Ascending aorta (tissue), 2 donors: ENCODE measurements at regions not wholly inside any gene's neighbourhood (a gene's known extent, or its start where the extent isn't known, plus 50 kb on each side); places are given as distances from the start of the nearest gene placed in this dataset.

Experiments used
- DNase-seq, 2 donors: peaks; one replicate each; pipeline ENCODE4 v3.0.0-alpha.2; 2019; ENCODE audit warnings: low spot score in 2 of 2
- H3K27ac ChIP-seq, 2 donors: fragments of 200-600 bp; sonication (generic); one replicate each; pipeline ENCODE4 v1.5.1; 2016 to 2017; ENCODE audit warnings: mild to moderate bottlenecking in 1 of 2
- H3K27me3 ChIP-seq: fragments of 200-600 bp; sonication (generic); one replicate; pipeline ENCODE4 v1.5.1; 2017
- H3K36me3 ChIP-seq, 2 donors: fragments of 200-600 bp; sonication (generic); one replicate each; pipeline ENCODE4 v1.5.1; 2016
- H3K4me1 ChIP-seq, 2 donors: fragments of 200-600 bp; sonication (generic); one replicate each; pipeline ENCODE4 v1.5.1; 2016 to 2017; ENCODE audit warnings: mild to moderate bottlenecking in 1 of 2
- H3K4me3 ChIP-seq, 2 donors: fragments of 200-600 bp; sonication (generic); one replicate each; pipeline ENCODE4 v1.5.1; 2016 to 2017; ENCODE audit warnings: mild to moderate bottlenecking in 1 of 2
- H3K9me3 ChIP-seq, 2 donors: fragments of 200-600 bp; sonication (generic); one replicate each; pipeline ENCODE4 v1.5.1; 2016
- CTCF ChIP-seq, 3 experiments: fragments of 200-600 bp in 2 of 3; fragments of 450-650 bp in 1 of 3; sonication (generic) in 2 of 3; IDR thresholded peaks; one replicate each; pipeline ENCODE4 v1.5.1; 2016 to 2019; ENCODE audit warnings: antibody characterized with exemption in 3 of 3, mild to moderate bottlenecking in 1 of 3, moderate library complexity in 1 of 3
- intact Hi-C: fragments of 100-400 bp; cut with DNase I; formaldehyde crosslinking; loops from one replicate; pipeline ENCODE4 v1.15.1; 2023

GRCh38 chr3:67723863-67724262, 69.5 kb upstream of the SUCLG2 start:
- no peak for DNase-seq
- TF ChIP-seq CTCF (IDR thresholded peaks at IDR 0.05) = no peak
- Histone ChIP-seq H3K36me3 (no peaks in the 10 kb centered on the region), H3K4me1 (no peaks in the 10 kb centered on the region), H3K4me3 (no peak overlapping the region), H3K27me3 (no peaks in the 10 kb centered on the region), H3K27ac (no peak overlapping the region), H3K9me3 (no peaks in the 10 kb centered on the region)
- intact Hi-C loops = no loop called here

DNA sequence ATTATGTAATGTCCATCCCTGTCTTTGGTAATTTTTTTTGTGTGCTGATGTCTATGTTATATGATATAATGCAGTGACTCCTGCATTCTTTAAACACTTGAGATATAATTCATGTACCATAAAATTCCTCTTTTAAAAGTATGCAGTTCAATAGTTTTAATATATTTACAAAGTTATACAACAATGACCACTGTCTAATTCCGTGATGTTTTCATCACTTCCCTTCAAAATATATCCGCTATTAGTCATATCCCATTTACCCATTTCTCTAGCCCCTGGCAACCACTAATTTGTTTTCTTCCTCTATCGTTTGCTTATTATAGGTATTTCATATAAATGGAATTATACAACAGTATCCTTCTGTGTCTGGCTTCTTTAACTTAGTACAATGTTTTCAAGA, 64.9 kb upstream of the SUCLG2 start:
- TF ChIP-seq CTCF (IDR thresholded peaks at IDR 0.05) = no peak
- Histone ChIP-seq H3K4me1 (no peaks in the 10 kb centered on the region), H3K27me3 (no peaks in the 10 kb centered on the region)

DNA sequence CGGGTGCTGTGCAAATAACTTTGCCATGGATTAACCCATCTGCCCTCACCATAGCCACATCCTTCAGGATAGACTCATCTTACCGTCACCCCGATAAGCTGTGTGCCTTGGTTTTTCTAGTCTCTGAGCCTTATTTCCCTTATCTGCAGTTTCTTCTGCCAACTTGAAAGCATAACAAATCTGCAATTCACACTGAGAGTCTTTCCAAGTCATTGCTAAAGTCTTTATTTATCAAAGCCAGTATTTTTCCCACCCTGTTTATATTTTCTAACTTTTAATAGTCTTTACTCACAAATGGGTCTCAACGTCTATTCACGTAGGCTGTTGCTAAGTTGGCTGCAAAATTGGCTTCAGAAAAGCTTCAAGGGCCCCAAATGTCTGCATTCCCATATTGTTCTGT, 61.6 kb upstream of the SUCLG2 start:
- no peak for TF ChIP-seq CTCF (IDR thresholded peaks at IDR 0.05)
- no peaks in the 10 kb centered on the region for H3K27me3 ChIP-seq
- no peak for DNase-seq
- no peak overlapping the region for H3K4me3 ChIP-seq
- intact Hi-C loops = no loop called here
- no peak overlapping the region for H3K27ac ChIP-seq
- no peaks in the 10 kb centered on the region for H3K4me1 ChIP-seq
- H3K36me3 ChIP-seq = no peaks in the 10 kb centered on the region
- H3K9me3 ChIP-seq = no peaks in the 10 kb centered on the region

More for the DNA sequence above, 64.9 kb upstream of the SUCLG2 start:
- H3K4me3 ChIP-seq = no peak overlapping the region
- H3K36me3 ChIP-seq = no peaks in the 10 kb centered on the region
- intact Hi-C loops = no loop called here
- no peak for DNase-seq
- no peak overlapping the region for H3K27ac ChIP-seq
- H3K9me3 ChIP-seq = no peaks in the 10 kb centered on the region

DNA sequence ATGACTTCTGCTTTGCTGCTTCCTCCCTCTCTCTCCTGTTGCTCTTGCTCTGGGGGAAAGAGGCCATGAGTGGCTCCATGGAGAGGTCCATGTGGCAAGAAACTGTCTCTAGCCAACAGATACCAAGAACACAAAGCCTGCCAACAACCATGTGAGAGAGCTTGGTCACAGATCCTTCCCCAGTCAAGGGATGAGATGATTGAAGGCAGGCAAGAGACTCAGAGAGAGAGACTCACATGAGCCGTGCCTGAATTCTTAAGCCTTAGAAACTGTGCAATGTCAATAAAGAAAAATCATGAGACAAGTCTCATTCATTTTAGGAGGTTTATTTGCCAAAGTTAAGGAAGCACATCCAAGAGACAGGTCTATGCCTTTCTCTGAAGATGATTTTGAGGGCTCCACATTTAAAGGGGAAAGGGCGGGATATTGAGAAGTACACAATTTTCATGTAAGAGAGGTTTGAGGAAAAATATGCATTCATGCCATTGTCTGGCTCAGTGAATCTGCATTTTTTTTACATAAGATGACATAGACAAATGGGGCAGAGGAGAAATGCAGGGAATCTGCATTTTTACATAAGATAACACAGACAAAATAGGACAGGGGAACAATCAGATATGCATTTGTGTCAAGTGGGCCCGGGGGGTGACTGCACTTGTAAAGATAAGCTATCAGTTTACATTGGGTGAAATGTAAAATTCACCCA, 59.5 kb upstream of the SUCLG2 start:
- H3K36me3 ChIP-seq = no peaks in the 10 kb centered on the region
- TF ChIP-seq CTCF (IDR thresholded peaks at IDR 0.05) = no peak
- no peaks in the 10 kb centered on the region for H3K27me3 ChIP-seq
- no peak overlapping the region for H3K4me3 ChIP-seq
- H3K27ac ChIP-seq = no peak overlapping the region
- intact Hi-C loops = no loop called here
- H3K9me3 ChIP-seq = no peaks in the 10 kb centered on the region
- H3K4me1 ChIP-seq = no peaks in the 10 kb centered on the region
- no peak for DNase-seq

DNA sequence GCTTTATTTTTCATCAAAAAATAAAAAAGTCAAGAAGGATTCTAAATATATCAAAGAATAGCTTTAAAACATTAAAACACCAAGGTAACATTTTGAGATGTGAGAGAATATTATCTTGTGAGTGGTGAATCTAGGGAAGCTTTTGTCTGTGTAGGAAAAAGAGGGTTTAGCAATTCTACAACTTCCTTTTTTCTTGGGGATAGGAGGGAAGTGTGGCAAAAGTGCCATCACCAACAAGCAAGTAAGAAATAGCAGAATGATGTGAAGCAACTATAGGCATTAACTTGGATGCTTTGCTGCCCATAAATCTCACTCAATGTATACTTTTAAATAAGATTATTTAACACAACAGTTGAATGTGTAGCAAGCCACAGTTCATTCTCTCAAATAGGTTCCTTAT, 57.8 kb upstream of the SUCLG2 start:
- no peak overlapping the region for H3K27ac ChIP-seq
- no peaks in the 10 kb centered on the region for H3K27me3 ChIP-seq
- intact Hi-C loops = no loop called here
- H3K4me1 ChIP-seq = no peaks in the 10 kb centered on the region
- no peak overlapping the region for H3K4me3 ChIP-seq
- H3K36me3 ChIP-seq = no peaks in the 10 kb centered on the region
- no peaks in the 10 kb centered on the region for H3K9me3 ChIP-seq
- no peak for TF ChIP-seq CTCF (IDR thresholded peaks at IDR 0.05)
- no peak for DNase-seq

- intact Hi-C loops = no loop called here
- DNase-seq = no peak
- Histone ChIP-seq H3K27me3 (no peaks in the 10 kb centered on the region), H3K4me1 (no peaks in the 10 kb centered on the region), H3K9me3 (no peaks in the 10 kb centered on the region), H3K27ac (no peak overlapping the region), H3K36me3 (no peaks in the 10 kb centered on the region), H3K4me3 (no peak overlapping the region)
- no peak for TF ChIP-seq CTCF (IDR thresholded peaks at IDR 0.05)
Observed at GRCh38 chr3:67710396-67710795, 56.0 kb upstream of the SUCLG2 start.
